Tibial nerve (tissue), 4 donors: ENCODE measurements at regions not wholly inside any gene's neighbourhood (a gene's known extent, or its start where the extent isn't known, plus 50 kb on each side); places are given as distances from the start of the nearest gene placed in this dataset.

Experiments used
- EP300 ChIP-seq, 2 donors: sonication (generic); formaldehyde crosslinking; IDR thresholded peaks; one replicate each; pipeline ENCODE4 v1.6.1; 2017; ENCODE audit warnings: antibody characterized with exemption in 2 of 2, mild to moderate bottlenecking in 1 of 2
- POLR2A ChIP-seq, 2 donors: fragments of 450-650 bp; IDR thresholded peaks; one replicate each; pipeline ENCODE4 v1.6.1; 2017; ENCODE audit warnings: antibody characterized with exemption in 2 of 2, mild to moderate bottlenecking in 2 of 2, moderate library complexity in 2 of 2
- TF ChIP-seq, protein P1 (sequence below), 5 experiments: fragments of 200-600 bp in 3 of 5; fragments of 450-650 bp in 2 of 5; sonication (generic) in 3 of 5; IDR thresholded peaks; one replicate each; pipeline ENCODE4 v1.5.1; 2016 to 2019; ENCODE audit warnings: antibody characterized with exemption in 5 of 5, mild to moderate bottlenecking in 3 of 5, moderate library complexity in 2 of 5

DNA sequence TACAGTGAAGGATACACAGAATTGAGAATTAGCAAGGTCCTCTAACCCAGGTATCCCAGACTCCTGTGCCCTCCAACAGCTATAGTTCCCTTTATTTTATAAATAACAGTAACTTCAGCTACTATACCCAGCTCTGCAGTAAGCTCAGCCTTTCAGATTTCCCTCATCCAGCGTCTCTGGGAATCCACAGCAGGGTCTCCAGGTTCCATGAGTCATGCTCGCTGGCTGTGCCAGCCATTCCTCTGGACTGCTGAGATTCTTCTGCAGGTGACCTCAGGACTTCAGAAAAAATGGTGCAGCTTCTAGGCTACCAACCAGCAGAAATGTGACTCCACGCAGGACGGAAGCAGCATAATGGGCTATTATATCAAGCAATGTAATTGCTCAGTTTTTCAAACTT lies 419.3 kb downstream of the ZNF516 start:
- TF ChIP-seq, protein P1, sequence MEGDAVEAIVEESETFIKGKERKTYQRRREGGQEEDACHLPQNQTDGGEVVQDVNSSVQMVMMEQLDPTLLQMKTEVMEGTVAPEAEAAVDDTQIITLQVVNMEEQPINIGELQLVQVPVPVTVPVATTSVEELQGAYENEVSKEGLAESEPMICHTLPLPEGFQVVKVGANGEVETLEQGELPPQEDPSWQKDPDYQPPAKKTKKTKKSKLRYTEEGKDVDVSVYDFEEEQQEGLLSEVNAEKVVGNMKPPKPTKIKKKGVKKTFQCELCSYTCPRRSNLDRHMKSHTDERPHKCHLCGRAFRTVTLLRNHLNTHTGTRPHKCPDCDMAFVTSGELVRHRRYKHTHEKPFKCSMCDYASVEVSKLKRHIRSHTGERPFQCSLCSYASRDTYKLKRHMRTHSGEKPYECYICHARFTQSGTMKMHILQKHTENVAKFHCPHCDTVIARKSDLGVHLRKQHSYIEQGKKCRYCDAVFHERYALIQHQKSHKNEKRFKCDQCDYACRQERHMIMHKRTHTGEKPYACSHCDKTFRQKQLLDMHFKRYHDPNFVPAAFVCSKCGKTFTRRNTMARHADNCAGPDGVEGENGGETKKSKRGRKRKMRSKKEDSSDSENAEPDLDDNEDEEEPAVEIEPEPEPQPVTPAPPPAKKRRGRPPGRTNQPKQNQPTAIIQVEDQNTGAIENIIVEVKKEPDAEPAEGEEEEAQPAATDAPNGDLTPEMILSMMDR (IDR thresholded peaks at IDR 0.05): no peak
- TF ChIP-seq POLR2A (IDR thresholded peaks at IDR 0.05) (no peak), EP300 (IDR thresholded peaks at IDR 0.05) (no peak)
